ENCODE measurements at regions not wholly inside any gene's neighbourhood (a gene's known extent, or its start where the extent isn't known, plus 50 kb on each side); places are given as distances from the start of the nearest gene placed in this dataset.

- no peak overlapping the region for H3K4me2 ChIP-seq (ENCODE audit: control insufficient read depth, extremely low read depth, insufficient read depth, low read depth, low read length)
- H4K20me1 ChIP-seq (ENCODE audit: control insufficient read depth, extremely low read depth, insufficient read depth, low read length): no peaks in the 10 kb centered on the region
- H2AFZ ChIP-seq (ENCODE audit: control insufficient read depth, low read length): no peak overlapping the region
- H3K36me3 ChIP-seq (ENCODE audit: control insufficient read depth in 2 of 2, extremely low read depth in 1 of 2, insufficient read depth in 2 of 2, low read length in 2 of 2): no peaks in the 10 kb centered on the region
- H3K9ac ChIP-seq (ENCODE audit: control insufficient read depth, extremely low read depth, insufficient read depth, low read length): no peak overlapping the region
- H3K79me2 ChIP-seq (ENCODE audit: control insufficient read depth, insufficient read depth, low read length): no peaks in the 10 kb centered on the region
- H3K27ac ChIP-seq (ENCODE audit: control insufficient read depth, insufficient read depth, low read length): no peak overlapping the region
- no peaks in the 10 kb centered on the region for H3K27me3 ChIP-seq (ENCODE audit: control insufficient read depth, extremely low read depth, insufficient read depth, low read length)
- DNase-seq (ENCODE audit: low read depth, low spot score) (no peak), FAIRE-seq (no peak)
- dilution Hi-C loops (cut with MboI; ENCODE audit: extremely low pct_ligation_motif_present, low sequenced_read_pairs): no loop called here
- H3K9me1 ChIP-seq (ENCODE audit: control insufficient read depth, extremely low read depth, insufficient read depth, low read length): no peaks in the 10 kb centered on the region
- H3K4me1 ChIP-seq (ENCODE audit: control insufficient read depth, extremely low read depth, insufficient read depth, low read length): no peaks in the 10 kb centered on the region
- no peaks in the 10 kb centered on the region for H3K9me3 ChIP-seq (ENCODE audit: control insufficient read depth, low read depth, low read length)
- no peak overlapping the region for H3K4me3 ChIP-seq (ENCODE audit: control insufficient read depth in 2 of 3, extremely low read depth in 1 of 3, insufficient read depth in 2 of 3, low read depth in 1 of 3, low read length in 3 of 3)
- no peak for TF ChIP-seq EZH2 (IDR thresholded peaks at IDR 0.05; ENCODE audit: low read length)
- TF ChIP-seq, protein P1, sequence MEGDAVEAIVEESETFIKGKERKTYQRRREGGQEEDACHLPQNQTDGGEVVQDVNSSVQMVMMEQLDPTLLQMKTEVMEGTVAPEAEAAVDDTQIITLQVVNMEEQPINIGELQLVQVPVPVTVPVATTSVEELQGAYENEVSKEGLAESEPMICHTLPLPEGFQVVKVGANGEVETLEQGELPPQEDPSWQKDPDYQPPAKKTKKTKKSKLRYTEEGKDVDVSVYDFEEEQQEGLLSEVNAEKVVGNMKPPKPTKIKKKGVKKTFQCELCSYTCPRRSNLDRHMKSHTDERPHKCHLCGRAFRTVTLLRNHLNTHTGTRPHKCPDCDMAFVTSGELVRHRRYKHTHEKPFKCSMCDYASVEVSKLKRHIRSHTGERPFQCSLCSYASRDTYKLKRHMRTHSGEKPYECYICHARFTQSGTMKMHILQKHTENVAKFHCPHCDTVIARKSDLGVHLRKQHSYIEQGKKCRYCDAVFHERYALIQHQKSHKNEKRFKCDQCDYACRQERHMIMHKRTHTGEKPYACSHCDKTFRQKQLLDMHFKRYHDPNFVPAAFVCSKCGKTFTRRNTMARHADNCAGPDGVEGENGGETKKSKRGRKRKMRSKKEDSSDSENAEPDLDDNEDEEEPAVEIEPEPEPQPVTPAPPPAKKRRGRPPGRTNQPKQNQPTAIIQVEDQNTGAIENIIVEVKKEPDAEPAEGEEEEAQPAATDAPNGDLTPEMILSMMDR (optimal IDR thresholded peaks at IDR 0.05 in 1 of 3, IDR thresholded peaks at IDR 0.05 in 1 of 3, conservative IDR thresholded peaks at IDR 0.05 in 1 of 3; ENCODE audit: extremely low read depth in 1 of 3, insufficient read depth in 2 of 3, low read length in 3 of 3): no peak
Measured at GRCh38 chr16:35873472-35873871, 2414.1 kb downstream of the TP53TG3F start.

GRCh38 chr16:35881654-35882053 lies 2422.2 kb downstream of the TP53TG3F start:
- DNase-seq (ENCODE audit: low read depth, low spot score): no peak
- TF ChIP-seq, protein P1 (optimal IDR thresholded peaks at IDR 0.05 in 1 of 3, IDR thresholded peaks at IDR 0.05 in 1 of 3, conservative IDR thresholded peaks at IDR 0.05 in 1 of 3; ENCODE audit: extremely low read depth in 1 of 3, insufficient read depth in 2 of 3, low read length in 3 of 3): no peak
- Histone ChIP-seq H3K27ac (ENCODE audit: control insufficient read depth, insufficient read depth, low read length) (no peak overlapping the region), H3K4me3 (ENCODE audit: control insufficient read depth in 2 of 3, extremely low read depth in 1 of 3, insufficient read depth in 2 of 3, low read depth in 1 of 3, low read length in 3 of 3) (no peak overlapping the region), H3K4me1 (ENCODE audit: control insufficient read depth, extremely low read depth, insufficient read depth, low read length) (no peaks in the 10 kb centered on the region), H4K20me1 (ENCODE audit: control insufficient read depth, extremely low read depth, insufficient read depth, low read length) (no peaks in the 10 kb centered on the region), H3K4me2 (ENCODE audit: control insufficient read depth, extremely low read depth, insufficient read depth, low read depth, low read length) (no peak overlapping the region), H3K36me3 (ENCODE audit: control insufficient read depth in 2 of 2, extremely low read depth in 1 of 2, insufficient read depth in 2 of 2, low read length in 2 of 2) (no peaks in the 10 kb centered on the region), H3K9me1 (ENCODE audit: control insufficient read depth, extremely low read depth, insufficient read depth, low read length) (no peaks in the 10 kb centered on the region), H3K9me3 (ENCODE audit: control insufficient read depth, low read depth, low read length) (no peaks in the 10 kb centered on the region), H3K9ac (ENCODE audit: control insufficient read depth, extremely low read depth, insufficient read depth, low read length) (no peak overlapping the region), H3K79me2 (ENCODE audit: control insufficient read depth, insufficient read depth, low read length) (no peaks in the 10 kb centered on the region), H2AFZ (ENCODE audit: control insufficient read depth, low read length) (no peak overlapping the region), H3K27me3 (ENCODE audit: control insufficient read depth, extremely low read depth, insufficient read depth, low read length) (no peaks in the 10 kb centered on the region)
- dilution Hi-C loops (cut with MboI; ENCODE audit: extremely low pct_ligation_motif_present, low sequenced_read_pairs): no loop called here
- no peak for FAIRE-seq

Measured in keratinocyte (primary cell).